GM12878 (cell line): ENCODE measurements at regions not wholly inside any gene's neighbourhood (a gene's known extent, or its start where the extent isn't known, plus 50 kb on each side); places are given as distances from the start of the nearest gene placed in this dataset.

ENCODE experiments used
- ATAC-seq: fragments of 200-7000 bp; cut with Tn5 transposase; 3 replicates; pipeline ENCODE4 v1.9.1; 2020; ENCODE audit warnings: mild to moderate bottlenecking, moderate library complexity
- BruUV-seq: library from RNA; stranded (reverse); fragments of 400-500 nt; replicated peaks from 2 replicates; lab custom pipeline; 2021; lab: Mats Ljungman, UMichigan
- CTCF ChIA-PET: fragments of 300-600 bp; sonication (Branson Sonifier 250); formaldehyde crosslinking; extraction: SDS; loops from one replicate; lab custom pipeline; 2021; ENCODE audit warnings: inconsistent platforms; lab: Yijun Ruan, JAX
- POLR2A ChIA-PET: fragments of 350-600 bp; formaldehyde crosslinking; extraction: SDS; loops from one replicate; lab custom pipeline; 2021; ENCODE audit warnings: inconsistent platforms; lab: Charles Lee
- RAD21 ChIA-PET: fragments of 300-600 bp; sonication (Branson Sonifier 250); formaldehyde crosslinking; loops from one replicate; lab custom pipeline; 2023; ENCODE audit warnings: antibody characterized with exemption; ENCODE audit not compliant: unreplicated experiment; lab: Charles Lee
- SMC1A ChIA-PET: fragments of 300-600 bp; sonication (Branson Sonifier 250); formaldehyde crosslinking; loops from one replicate; lab custom pipeline; 2023; ENCODE audit not compliant: unreplicated experiment, uncharacterized antibody; lab: Charles Lee
- DNase-seq: peaks from one replicate; pipeline ENCODE4 v3.0.0-alpha.2; 2011; ENCODE audit warnings: low read depth, low spot score
- FAIRE-seq: peaks from 3 replicates; lab custom pipeline; 2011; peaks lifted over from hg19 to GRCh38; lab: Jason Lieb, UNC
- H2AFZ ChIP-seq: 2 replicates; pipeline ENCODE4 v1.6.0; 2011; ENCODE audit warnings: low read depth, low read length, control low read depth; ENCODE audit not compliant: control insufficient read depth
- H3K27ac ChIP-seq: 2 replicates; pipeline ENCODE4 v1.5.1; 2011; ENCODE audit warnings: control low read depth; ENCODE audit not compliant: control insufficient read depth, insufficient read depth
- H3K27me3 ChIP-seq, 2 experiments: replicated peaks in 1 of 2; 2 replicates each; pipeline versions ENCODE4 v1.6.0 to v1.6.1; 2011; ENCODE audit warnings: low read length in 1 of 2; ENCODE audit not compliant: control insufficient read depth in 2 of 2, insufficient read depth in 2 of 2
- H3K36me3 ChIP-seq, 2 experiments: 2 replicates each; pipeline ENCODE4 v1.5.1; 2011; ENCODE audit warnings: low read length in 1 of 2; ENCODE audit not compliant: control insufficient read depth in 2 of 2, insufficient read depth in 2 of 2
- H3K4me1 ChIP-seq: 2 replicates; pipeline ENCODE4 v1.6.1; 2011; ENCODE audit warnings: mild to moderate bottlenecking, low read length, moderate library complexity, mixed read lengths; ENCODE audit not compliant: control insufficient read depth, insufficient read depth
- H3K4me2 ChIP-seq: 2 replicates; pipeline ENCODE4 v1.6.0; 2011; ENCODE audit warnings: control low read depth; ENCODE audit not compliant: control insufficient read depth, insufficient read depth
- H3K4me3 ChIP-seq: fragments of 200-600 bp; sonication (generic); 2 replicates; pipeline ENCODE4 v1.5.1; 2016
- H3K79me2 ChIP-seq: 2 replicates; pipeline ENCODE4 v1.6.0; 2011; ENCODE audit warnings: low read length; ENCODE audit not compliant: control insufficient read depth, insufficient read depth
- H3K9ac ChIP-seq: 2 replicates; pipeline ENCODE4 v1.8.0; 2011; ENCODE audit warnings: low read length, control low read depth, mixed read lengths; ENCODE audit not compliant: control insufficient read depth, insufficient read depth
- H3K9me3 ChIP-seq: replicated peaks from 3 replicates; pipeline ENCODE4 v1.5.1; 2011; ENCODE audit warnings: mild to moderate bottlenecking, low read length; ENCODE audit not compliant: control insufficient read depth, insufficient read depth
- H4K20me1 ChIP-seq: 2 replicates; pipeline ENCODE4 v1.6.0; 2011; ENCODE audit not compliant: control insufficient read depth, insufficient read depth
- CHD2 ChIP-seq: IDR thresholded peaks from 2 replicates; pipeline ENCODE4 v1.6.1; 2011; ENCODE audit warnings: low read depth, low read length, improper control_type of control experiment, borderline replicate concordance
- CREB1 ChIP-seq: IDR thresholded peaks from 2 replicates; pipeline ENCODE4 v1.6.1; 2012; ENCODE audit warnings: low read depth, mild to moderate bottlenecking, inconsistent platforms
- ETV6 ChIP-seq, 2 experiments: fragments of 450-650 bp in 1 of 2; IDR thresholded peaks in 1 of 2; conservative IDR thresholded peaks in 1 of 2; 2 replicates each; pipeline ENCODE4 v1.6.1; 2014; ENCODE audit warnings: antibody characterized with exemption in 1 of 2, borderline replicate concordance in 1 of 2, low read depth in 1 of 2, mild to moderate bottlenecking in 1 of 2, moderate library complexity in 1 of 2
- EZH2 ChIP-seq: IDR thresholded peaks from 2 replicates; pipeline ENCODE4 v1.6.1; 2012; ENCODE audit warnings: low read depth, mild to moderate bottlenecking, control low read depth, inconsistent platforms, low read length, borderline replicate concordance; ENCODE audit not compliant: control insufficient read depth
- FOS ChIP-seq: IDR thresholded peaks from 3 replicates; pipeline ENCODE4 v1.6.1; 2011; ENCODE audit warnings: borderline replicate concordance; ENCODE audit not compliant: insufficient read length; ENCODE audit errors: extremely low read depth
- FOXK2 ChIP-seq: fragments of 450-650 bp; IDR thresholded peaks from 2 replicates; pipeline ENCODE4 v1.6.1; 2017; ENCODE audit warnings: mild to moderate bottlenecking, moderate library complexity
- HDAC2 ChIP-seq: fragments of 200-600 bp; sonication (generic); IDR thresholded peaks from 2 replicates; pipeline ENCODE4 v1.6.1; 2017
- MLLT1 ChIP-seq: fragments of 450-650 bp; IDR thresholded peaks from 2 replicates; pipeline ENCODE4 v1.6.1; 2016; ENCODE audit warnings: mild to moderate bottlenecking
- NFYB ChIP-seq: IDR thresholded peaks from 2 replicates; pipeline ENCODE4 v1.6.1; 2011; ENCODE audit warnings: low read depth, mild to moderate bottlenecking, low read length, improper control_type of control experiment, moderate library complexity; ENCODE audit not compliant: insufficient read depth
- POLR2AphosphoS5 ChIP-seq: IDR thresholded peaks from 2 replicates; pipeline ENCODE4 v1.6.1; 2011; ENCODE audit warnings: mild to moderate bottlenecking, low read length, inconsistent platforms
- RB1 ChIP-seq: fragments of 450-650 bp; formaldehyde crosslinking; IDR thresholded peaks from 2 replicates; pipeline ENCODE4 v1.6.1; 2017; ENCODE audit warnings: mild to moderate bottlenecking, borderline replicate concordance
- SP1 ChIP-seq: IDR thresholded peaks from one replicate; pipeline ENCODE4 v1.6.1; 2011; ENCODE audit warnings: low read depth, low read length
- TCF3 ChIP-seq: IDR thresholded peaks from 2 replicates; pipeline ENCODE4 v1.6.1; 2012; ENCODE audit warnings: low read depth, mild to moderate bottlenecking, low read length, borderline replicate concordance; ENCODE audit not compliant: insufficient read depth
- WRNIP1 ChIP-seq: IDR thresholded peaks from 2 replicates; pipeline ENCODE4 v1.6.1; 2011; ENCODE audit warnings: low read depth, low read length, improper control_type of control experiment, borderline replicate concordance
- WGBS: methylation state at CpG from one replicate; pipeline ENCODE4 v1.1.6; 2016; ENCODE audit warnings: low lambda C conversion rate; ENCODE audit not compliant: insufficient replicate concordance, insufficient coverage; ENCODE audit errors: missing lambda C conversion rate; 5-methylcytosine and 5-hydroxymethylcytosine counted together
- in situ Hi-C: fragments of 300-500 bp; cut with MboI; formaldehyde crosslinking; loops from 9 replicates; pipeline ENCODE4 v1.14.3; 2018; ENCODE audit warnings: mixed read lengths
- intact Hi-C: fragments of 100-400 bp; cut with micrococcal nuclease; formaldehyde crosslinking; loops from one replicate; pipeline ENCODE4 v1.14.2; 2022; ENCODE audit not compliant: unreplicated experiment

GRCh38 chr1:14251871-14252270, 346.6 kb upstream of the KAZN start:
- no TSS peak for BruUV-seq
- Histone ChIP-seq H3K79me2 (no peaks in the 10 kb centered on the region), H3K4me2 (no peak overlapping the region), H3K4me3 (no peak overlapping the region), H3K4me1 (no peaks in the 10 kb centered on the region), H3K27ac (no peak overlapping the region), H2AFZ (no peak overlapping the region), H3K9me3 (no peaks in the 10 kb centered on the region), H3K9ac (no peak overlapping the region), H4K20me1 (no peaks in the 10 kb centered on the region), H3K27me3 (no peaks in the 10 kb centered on the region), H3K36me3 (no peaks in the 10 kb centered on the region)
- no peak for DNase-seq
- no peak for ATAC-seq
- in situ Hi-C loops (no loop called here), intact Hi-C loops (no loop called here)
- ChIA-PET SMC1A (no interaction called here), CTCF (no interaction called here), POLR2A (no interaction called here), RAD21 (no interaction called here)
- TF ChIP-seq TCF3, result no peak
- FAIRE-seq, result no peak
- 2% methylated on average over 2 of the region's 2 CpGs for WGBS

- ATAC-seq, result no peak
- no TSS peak for BruUV-seq
- SMC1A ChIA-PET, result interaction anchor here (0.8 kb wide), 1 partner anchor 59 kb away, joined by 3 read pairs; no protein-coding TSS in a partner anchor
- no peak for TF ChIP-seq POLR2AphosphoS5
- no peak for TF ChIP-seq ETV6 (conservative IDR thresholded peaks at IDR 0.05 in 1 of 2, IDR thresholded peaks at IDR 0.05 in 1 of 2; ENCODE audit: borderline replicate concordance in 1 of 2, low read depth in 1 of 2)
- no peak for TF ChIP-seq MLLT1
- no peak for TF ChIP-seq FOS
- no peak for TF ChIP-seq WRNIP1
- no peak for TF ChIP-seq NFYB
- no peak for TF ChIP-seq HDAC2
- no peak for TF ChIP-seq CREB1
- TF ChIP-seq SP1, result no peak
- TF ChIP-seq RB1, result no peak
- no peak for TF ChIP-seq FOXK2
- no peak for TF ChIP-seq EZH2
- TF ChIP-seq CHD2, result no peak
These were observed 344.8 kb upstream of the KAZN start for GRCh38 chr1:14253676-14254075.

More at GRCh38 chr1:14253676-14254075, 344.8 kb upstream of the KAZN start:
- ChIA-PET CTCF (no interaction called here), RAD21 (no interaction called here), POLR2A (no interaction called here)
- DNase-seq (no peak), FAIRE-seq (no peak)
- in situ Hi-C loops (no loop called here), intact Hi-C loops (no loop called here)
- H3K4me3 ChIP-seq, result no peak overlapping the region
- no peaks in the 10 kb centered on the region for H3K27me3 ChIP-seq
- no peak overlapping the region for H3K27ac ChIP-seq
- no peaks in the 10 kb centered on the region for H3K9me3 ChIP-seq
- no peak overlapping the region for H3K4me2 ChIP-seq
- 64% methylated on average over 7 of the region's 7 CpGs for WGBS
- H2AFZ ChIP-seq, result no peak overlapping the region
- no peak overlapping the region for H3K9ac ChIP-seq
- no peaks in the 10 kb centered on the region for H3K79me2 ChIP-seq
- no peaks in the 10 kb centered on the region for H3K4me1 ChIP-seq
- no peaks in the 10 kb centered on the region for H4K20me1 ChIP-seq
- H3K36me3 ChIP-seq, result no peaks in the 10 kb centered on the region
